HepG2 (cell line): ENCODE measurements at regions not wholly inside any gene's neighbourhood (a gene's known extent, or its start where the extent isn't known, plus 50 kb on each side); places are given as distances from the start of the nearest gene placed in this dataset.
A peak's percentile ranks its signal among the peaks of the same experiment; 100 is the strongest.

Source experiments
- ATAC-seq: fragments of 200-7000 bp; cut with Tn5 transposase; 3 replicates; pipeline ENCODE4 v1.9.1; 2020; ENCODE audit warnings: mild to moderate bottlenecking, moderate library complexity
- BruUV-seq: library from RNA; stranded (reverse); fragments of 400-500 nt; replicated peaks from 2 replicates; lab custom pipeline; 2021; lab: Mats Ljungman, UMichigan
- CTCF ChIA-PET: fragments of 300-600 bp; formaldehyde crosslinking; extraction: SDS; loops from one replicate; lab custom pipeline; 2021; ENCODE audit warnings: low total read pairs, inconsistent platforms, low intra/inter-chr PET ratio; lab: Yijun Ruan, JAX
- POLR2A ChIA-PET: fragments of 350-600 bp; sonication (Branson Sonifier 250); formaldehyde crosslinking; loops from one replicate; lab custom pipeline; 2020; ENCODE audit warnings: antibody characterized with exemption, inconsistent platforms; lab: Yijun Ruan, JAX
- DNase-seq: peaks from one replicate; pipeline ENCODE4 v3.0.0-alpha.2; 2015; ENCODE audit warnings: low spot score
- FAIRE-seq: peaks from 3 replicates; lab custom pipeline; 2011; peaks lifted over from hg19 to GRCh38; lab: Jason Lieb, UNC
- H2AFZ ChIP-seq: one replicate; pipeline ENCODE4 v1.6.1; 2011; ENCODE audit warnings: low read length, inconsistent platforms
- H3K27ac ChIP-seq: fragments of 300-600 bp; 3 replicates; pipeline ENCODE4 v1.8.0; 2011; ENCODE audit warnings: mixed run types, mild to moderate bottlenecking, mixed read lengths, low read length, inconsistent platforms; ENCODE audit not compliant: insufficient read depth; ENCODE audit errors: extremely low read length
- H3K27me3 ChIP-seq, 2 experiments: fragments of 200-600 bp in 1 of 2; 2 replicates in 1 of 2; 3 replicates in 1 of 2; pipeline versions ENCODE4 v1.6.0 to v1.8.0; 2011; ENCODE audit warnings: low read length in 2 of 2, mild to moderate bottlenecking in 2 of 2, moderate library complexity in 2 of 2, inconsistent platforms in 1 of 2; ENCODE audit not compliant: insufficient read depth in 2 of 2, control insufficient read depth in 1 of 2
- H3K36me3 ChIP-seq, 2 experiments: fragments of 200-600 bp in 1 of 2; replicated peaks in 1 of 2; 2 replicates in 1 of 2; 3 replicates in 1 of 2; pipeline versions ENCODE4 v1.5.1 to v1.8.0; 2011; ENCODE audit warnings: low read length in 2 of 2, inconsistent platforms in 1 of 2; ENCODE audit not compliant: insufficient read depth in 2 of 2, control insufficient read depth in 1 of 2
- H3K4me1 ChIP-seq: 2 replicates; pipeline ENCODE4 v1.5.1; 2012; ENCODE audit warnings: low read length, inconsistent platforms; ENCODE audit not compliant: insufficient read depth
- H3K4me2 ChIP-seq: 2 replicates; pipeline ENCODE4 v1.6.0; 2011; ENCODE audit warnings: low read depth, low read length, inconsistent platforms
- H3K4me3 ChIP-seq, 3 experiments: fragments of 200-600 bp in 1 of 3; sonication (generic), shearing (Covaris generic) in 1 of 3; replicated peaks in 1 of 3; 2 replicates each; pipeline ENCODE4 v1.5.1; 2011 to 2016; ENCODE audit warnings: low read length in 3 of 3, inconsistent platforms in 2 of 3, low read depth in 2 of 3, mild to moderate bottlenecking in 2 of 3, control low read depth in 1 of 3, mixed read lengths in 1 of 3; ENCODE audit not compliant: insufficient read depth in 1 of 3
- H3K79me2 ChIP-seq: one replicate; pipeline ENCODE4 v1.6.1; 2011; ENCODE audit warnings: low read length, inconsistent platforms; ENCODE audit not compliant: insufficient read depth
- H3K9ac ChIP-seq: 2 replicates; pipeline ENCODE4 v1.6.0; 2011; ENCODE audit warnings: mild to moderate bottlenecking, low read depth, low read length, inconsistent platforms; ENCODE audit not compliant: insufficient read depth
- H3K9me3 ChIP-seq: 2 replicates; pipeline ENCODE4 v1.5.1; 2012; ENCODE audit warnings: mild to moderate bottlenecking, low read length
- H4K20me1 ChIP-seq: 2 replicates; pipeline ENCODE4 v1.6.0; 2011; ENCODE audit warnings: inconsistent platforms, mild to moderate bottlenecking, low read length, moderate library complexity; ENCODE audit not compliant: insufficient read depth
- MAFF ChIP-seq: IDR thresholded peaks from 2 replicates; pipeline ENCODE4 v1.6.1; 2011; ENCODE audit warnings: low read depth, low read length, improper control_type of control experiment
- MAFK ChIP-seq, 2 experiments: IDR thresholded peaks in 1 of 2; conservative IDR thresholded peaks in 1 of 2; 2 replicates each; pipeline ENCODE4 v1.6.1; 2011; ENCODE audit warnings: improper control_type of control experiment in 2 of 2, low read length in 2 of 2
- MZF1 ChIP-seq: sonication (generic); formaldehyde crosslinking; IDR thresholded peaks from 2 replicates; pipeline ENCODE4 v1.8.1; 2023; ENCODE audit warnings: mild to moderate bottlenecking, missing genetic modification reagents, borderline replicate concordance
- PRPF4 ChIP-seq: fragments of 200-400 bp; formaldehyde crosslinking; IDR thresholded peaks from 2 replicates; pipeline ENCODE4 v1.6.1; 2016; ENCODE audit warnings: low read length, low read depth; ENCODE audit not compliant: poor library complexity, severe bottlenecking
- SUZ12 ChIP-seq: fragments of 150-350 bp; IDR thresholded peaks from 2 replicates; pipeline ENCODE4 v1.6.1; 2014; ENCODE audit warnings: low read depth, low read length
- THRA ChIP-seq: sonication (generic); formaldehyde crosslinking; IDR thresholded peaks from 2 replicates; pipeline ENCODE4 v1.4.0; 2020; ENCODE audit warnings: missing genetic modification reagents, borderline replicate concordance
- ZFP1 ChIP-seq: IDR thresholded peaks from 2 replicates; pipeline ENCODE4 v1.6.1; 2016
- ZNF24 ChIP-seq: fragments of 450-650 bp; IDR thresholded peaks from 2 replicates; pipeline ENCODE4 v1.6.1; 2017; ENCODE audit warnings: antibody characterized with exemption, mild to moderate bottlenecking
- ZNF598 ChIP-seq: sonication (generic); formaldehyde crosslinking; IDR thresholded peaks from 2 replicates; pipeline ENCODE4 v1.5.1; 2020; ENCODE audit warnings: mild to moderate bottlenecking, missing genetic modification reagents, borderline replicate concordance
- in situ Hi-C: cut with HindIII; loops from 2 replicates; pipeline ENCODE4 v1.10.0; 2017; ENCODE audit warnings: low pct_unique_long_range_greater_than_20kb; ENCODE audit not compliant: extremely low pct_ligation_motif_present
- intact Hi-C: fragments of 100-400 bp; cut with micrococcal nuclease; formaldehyde crosslinking; loops from one replicate; pipeline ENCODE4 v1.10.0; 2022; ENCODE audit not compliant: unreplicated experiment
- TF ChIP-seq, protein P1 (sequence below): sonication (generic); formaldehyde crosslinking; IDR thresholded peaks from 2 replicates; pipeline ENCODE4 v1.5.1; 2020; ENCODE audit warnings: mild to moderate bottlenecking, missing genetic modification reagents

- peaks cover 14% of the 10 kb centered on the region for H3K9me3 ChIP-seq
- no peaks in the 10 kb centered on the region for H4K20me1 ChIP-seq
- no peaks in the 10 kb centered on the region; a peak in 1 of 5 replicates for H3K27me3 ChIP-seq
- no TSS peak for BruUV-seq
- DNase-seq, result no peak
- H3K27ac ChIP-seq, result no peak overlapping the region
- ChIA-PET POLR2A (no interaction called here), CTCF (no interaction called here)
- no peak for TF ChIP-seq MZF1
- TF ChIP-seq MAFK (conservative IDR thresholded peaks at IDR 0.05 in 1 of 2, IDR thresholded peaks at IDR 0.05 in 1 of 2; ENCODE audit: low read length in 2 of 2), result peak; percentile 50 to 60; a peak in 3 of 4 replicates
- no peak for TF ChIP-seq ZNF24
- TF ChIP-seq MAFF, result peak; percentile 44
- TF ChIP-seq ZNF598 (CRISPR knock-in tag), result no peak
- no peak for TF ChIP-seq PRPF4
- no peak for ATAC-seq
- intact Hi-C loops, result loop anchor here (10.0 kb wide), 1 partner anchor 1514 kb away; no protein-coding TSS in a partner anchor
- FAIRE-seq, result no peak
- H2AFZ ChIP-seq, result no peak overlapping the region
- H3K4me3 ChIP-seq, result no peak overlapping the region
- no peak overlapping the region for H3K9ac ChIP-seq
- H3K4me2 ChIP-seq, result no peak overlapping the region
- no peaks in the 10 kb centered on the region for H3K4me1 ChIP-seq
- no peaks in the 10 kb centered on the region for H3K36me3 ChIP-seq
- no peaks in the 10 kb centered on the region for H3K79me2 ChIP-seq
- in situ Hi-C loops, result loop anchor here (25.0 kb wide), 1 partner anchor 1531 kb away; the partner anchor contains the start of gene BOD1L1
These were observed 166.5 kb downstream of the CPEB2 start for GRCh38 chr4:15168759-15169158.

DNA sequence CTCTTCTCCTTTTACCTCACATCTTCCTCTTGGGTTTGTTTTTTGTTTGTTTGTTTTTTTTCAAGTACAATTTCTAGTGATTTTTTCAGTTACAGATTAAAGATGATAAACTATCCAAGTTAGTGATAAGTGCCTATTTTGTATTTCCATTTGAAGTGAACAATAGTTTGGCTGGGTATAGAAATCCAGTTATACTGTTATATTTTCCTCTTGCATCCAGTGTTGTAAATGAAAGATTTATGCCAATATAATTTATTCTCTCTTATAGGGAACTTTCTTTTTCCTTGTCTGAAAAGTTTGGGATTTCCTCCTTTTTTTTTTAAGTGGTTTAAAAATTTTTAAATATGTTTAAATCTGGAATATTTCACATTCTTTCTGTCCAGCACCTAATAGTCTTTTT is 169.4 kb downstream of the CPEB2 start:
- DNase-seq (no peak), FAIRE-seq (no peak), ATAC-seq (no peak)
- H2AFZ ChIP-seq, result no peak overlapping the region
- in situ Hi-C loops (loop anchor here (25.0 kb wide), 1 partner anchor 1534 kb away; the partner anchor contains the start of gene BOD1L1), intact Hi-C loops (no loop called here)
- H3K9me3 ChIP-seq, result peaks cover 14% of the 10 kb centered on the region
- TF ChIP-seq THRA (CRISPR knock-in tag) (no peak), ZFP1 (CRISPR knock-in tag) (peak; percentile 93; the same call in 1 of the 2 replicates), SUZ12 (no peak)
- TF ChIP-seq, protein P1, sequence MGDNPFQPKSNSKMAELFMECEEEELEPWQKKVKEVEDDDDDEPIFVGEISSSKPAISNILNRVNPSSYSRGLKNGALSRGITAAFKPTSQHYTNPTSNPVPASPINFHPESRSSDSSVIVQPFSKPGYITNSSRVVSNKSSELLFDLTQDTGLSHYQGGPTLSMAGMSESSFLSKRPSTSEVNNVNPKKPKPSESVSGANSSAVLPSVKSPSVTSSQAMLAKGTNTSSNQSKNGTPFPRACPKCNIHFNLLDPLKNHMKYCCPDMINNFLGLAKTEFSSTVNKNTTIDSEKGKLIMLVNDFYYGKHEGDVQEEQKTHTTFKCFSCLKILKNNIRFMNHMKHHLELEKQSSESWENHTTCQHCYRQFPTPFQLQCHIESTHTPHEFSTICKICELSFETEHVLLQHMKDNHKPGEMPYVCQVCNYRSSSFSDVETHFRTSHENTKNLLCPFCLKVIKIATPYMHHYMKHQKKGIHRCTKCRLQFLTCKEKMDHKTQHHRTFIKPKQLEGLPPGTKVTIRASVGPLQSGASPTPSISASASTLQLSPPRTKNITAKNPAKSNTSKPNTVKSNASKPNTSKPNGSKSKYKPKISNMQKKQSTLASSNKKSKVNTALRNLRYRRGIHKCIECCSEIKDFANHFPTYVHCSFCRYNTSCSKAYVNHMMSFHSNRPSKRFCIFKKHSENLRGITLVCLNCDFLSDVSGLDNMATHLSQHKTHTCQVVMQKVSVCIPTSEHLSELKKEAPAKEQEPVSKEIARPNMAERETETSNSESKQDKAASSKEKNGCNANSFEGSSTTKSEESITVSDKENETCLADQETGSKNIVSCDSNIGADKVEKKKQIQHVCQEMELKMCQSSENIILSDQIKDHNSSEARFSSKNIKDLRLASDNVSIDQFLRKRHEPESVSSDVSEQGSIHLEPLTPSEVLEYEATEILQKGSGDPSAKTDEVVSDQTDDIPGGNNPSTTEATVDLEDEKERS (CRISPR knock-in tag), result no peak
- H3K9ac ChIP-seq, result no peak overlapping the region
- no peaks in the 10 kb centered on the region for H3K79me2 ChIP-seq
- ChIA-PET CTCF (no interaction called here), POLR2A (no interaction called here)
- H3K27ac ChIP-seq, result no peak overlapping the region
- H3K36me3 ChIP-seq, result no peaks in the 10 kb centered on the region
- BruUV-seq, result no TSS peak
- no peak overlapping the region for H3K4me2 ChIP-seq
- no peak overlapping the region for H3K4me3 ChIP-seq
- no peaks in the 10 kb centered on the region; a peak in 1 of 5 replicates for H3K27me3 ChIP-seq
- no peaks in the 10 kb centered on the region for H4K20me1 ChIP-seq
- no peaks in the 10 kb centered on the region for H3K4me1 ChIP-seq
